Common myeloid progenitor, CD34-positive (primary cell): ENCODE measurements at regions not wholly inside any gene's neighbourhood (a gene's known extent, or its start where the extent isn't known, plus 50 kb on each side); places are given as distances from the start of the nearest gene placed in this dataset.

Experiments used
- CTCF ChIA-PET: fragments of 350-600 bp; sonication (Branson Sonifier 250); formaldehyde crosslinking; loops from one replicate; lab custom pipeline; 2021; ENCODE audit warnings: antibody characterized with exemption; lab: Charles Lee
- POLR2A ChIA-PET: fragments of 350-600 bp; sonication (Branson Sonifier 250); formaldehyde crosslinking; loops from one replicate; lab custom pipeline; 2021; ENCODE audit warnings: antibody characterized with exemption; lab: Charles Lee
- DNase-seq, 3 donors: peaks; one replicate each; pipeline versions ENCODE4 v3.0.0 to v3.0.0-alpha.2; 2013
- H3K27ac ChIP-seq, 2 experiments: 1 replicate in 1 of 2; 2 replicates in 1 of 2; pipeline ENCODE4 v1.7.0; 2013; ENCODE audit warnings: inconsistent platforms in 2 of 2, low read length in 2 of 2, mild to moderate bottlenecking in 2 of 2, low read depth in 1 of 2, moderate library complexity in 1 of 2; ENCODE audit not compliant: severe bottlenecking in 2 of 2, insufficient read depth in 1 of 2, poor library complexity in 1 of 2
- H3K27me3 ChIP-seq, 5 experiments: replicated peaks in 2 of 5; 1 replicate in 3 of 5; 2 replicates in 2 of 5; pipeline versions ENCODE4 v1.6.1 to v1.7.0; 2013; ENCODE audit warnings: low read length in 4 of 5, mild to moderate bottlenecking in 2 of 5, moderate library complexity in 2 of 5, inconsistent platforms in 1 of 5; ENCODE audit not compliant: insufficient read depth in 5 of 5, control insufficient read depth in 4 of 5
- H3K36me3 ChIP-seq, 4 experiments: 1 replicate in 2 of 4; 2 replicates in 2 of 4; pipeline versions ENCODE4 v1.6.1 to v1.7.0; 2013; ENCODE audit warnings: low read length in 3 of 4, control low read depth in 1 of 4, mild to moderate bottlenecking in 1 of 4; ENCODE audit not compliant: control insufficient read depth in 4 of 4, insufficient read depth in 4 of 4
- H3K4me1 ChIP-seq, 4 experiments: 1 replicate in 3 of 4; 2 replicates in 1 of 4; pipeline versions ENCODE4 v1.6.1 to v1.7.1; 2013; ENCODE audit warnings: low read length in 3 of 4, mild to moderate bottlenecking in 3 of 4, control low read depth in 1 of 4, inconsistent platforms in 1 of 4, moderate library complexity in 1 of 4; ENCODE audit not compliant: control insufficient read depth in 4 of 4, insufficient read depth in 4 of 4; ENCODE audit errors: control extremely low read depth in 1 of 4
- H3K4me3 ChIP-seq, 7 experiments: 1 replicate in 4 of 7; 2 replicates in 3 of 7; pipeline versions ENCODE4 v1.5.1 to v1.7.0; 2013; ENCODE audit warnings: mild to moderate bottlenecking in 7 of 7, low read length in 6 of 7, moderate library complexity in 6 of 7, inconsistent platforms in 2 of 7, low read depth in 2 of 7, control low read depth in 1 of 7; ENCODE audit not compliant: insufficient read depth in 4 of 7, control insufficient read depth in 1 of 7; ENCODE audit errors: extremely low read depth in 1 of 7
- H3K9me3 ChIP-seq, 5 experiments: 1 replicate in 4 of 5; 2 replicates in 1 of 5; pipeline versions ENCODE4 v1.6.1 to v1.7.1; 2013; ENCODE audit warnings: low read length in 4 of 5, mild to moderate bottlenecking in 2 of 5, inconsistent platforms in 1 of 5, low read depth in 1 of 5, moderate library complexity in 1 of 5; ENCODE audit not compliant: control insufficient read depth in 4 of 5, insufficient read depth in 2 of 5; ENCODE audit errors: control extremely low read depth in 1 of 5
- WGBS: methylation state at CpG from one replicate; pipeline ENCODE4 v1.1.5; 2013; ENCODE audit not compliant: insufficient coverage; 5-methylcytosine and 5-hydroxymethylcytosine counted together

DNA sequence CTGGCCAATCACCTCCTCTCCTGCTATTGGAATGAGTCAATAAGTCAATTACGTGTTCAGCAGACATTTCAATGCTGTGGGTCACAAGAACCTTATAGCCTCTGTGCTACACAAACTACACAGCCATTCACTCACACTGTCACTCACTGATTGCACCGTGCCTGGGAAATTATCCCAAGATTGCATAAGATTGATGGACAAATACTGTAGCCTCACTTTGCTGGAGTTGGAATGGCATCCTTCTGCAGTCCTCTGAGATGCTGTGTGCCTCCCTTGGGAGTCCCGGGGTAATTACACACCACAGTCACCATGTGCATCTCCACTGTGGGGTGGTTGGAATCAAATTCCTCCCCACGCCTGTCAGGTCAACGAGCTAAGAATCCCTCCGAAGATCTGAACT lies 358.7 kb upstream of the MGMT start:
- H3K4me1 ChIP-seq = peaks cover 0 to 10% (median under 1%) of the 10 kb centered on the region in 4 experiments
- no peak overlapping the region for H3K4me3 ChIP-seq
- DNase-seq = no peak
- ChIA-PET CTCF (interaction anchor here (1.0 kb wide), 1 partner anchor 17 kb away, joined by 4 read pairs; no protein-coding TSS in a partner anchor), POLR2A (no interaction called here)
- WGBS = 99% methylated on average over 5 of the region's 6 CpGs
- no peak overlapping the region for H3K27ac ChIP-seq
- H3K36me3 ChIP-seq = no peaks in the 10 kb centered on the region
- no peaks in the 10 kb centered on the region for H3K9me3 ChIP-seq
- H3K27me3 ChIP-seq = no peaks in the 10 kb centered on the region

DNA sequence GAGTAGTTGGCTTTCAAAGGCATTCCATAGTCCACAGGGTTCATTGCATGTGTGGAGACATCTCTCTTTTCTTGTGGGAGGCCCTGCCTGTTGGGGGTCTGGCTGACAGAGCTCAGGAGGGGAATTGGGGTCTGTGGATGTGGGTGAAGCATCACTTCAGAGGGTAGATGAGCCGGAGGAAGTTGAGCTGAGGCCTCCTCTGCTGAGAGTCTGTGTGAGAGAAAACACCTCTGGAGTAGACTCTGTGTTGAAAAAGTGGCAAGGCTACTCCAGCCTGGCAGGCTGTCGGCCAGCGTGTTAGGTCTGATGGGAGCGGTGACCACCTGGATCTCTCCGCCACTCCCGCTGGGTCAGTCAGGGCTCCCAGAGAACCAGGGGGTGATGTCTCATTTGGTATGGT lies 358.0 kb upstream of the MGMT start:
- 98% methylated on average over 6 of the region's 6 CpGs for WGBS
- DNase-seq = no peak
- Histone ChIP-seq H3K27ac (no peak overlapping the region), H3K4me3 (no peak overlapping the region), H3K36me3 (no peaks in the 10 kb centered on the region), H3K9me3 (no peaks in the 10 kb centered on the region), H3K4me1 (peaks cover 0 to 10% (median under 1%) of the 10 kb centered on the region in 4 experiments), H3K27me3 (no peaks in the 10 kb centered on the region)
- ChIA-PET POLR2A (no interaction called here), CTCF (interaction anchor here (1.0 kb wide), 1 partner anchor 17 kb away, joined by 4 read pairs; no protein-coding TSS in a partner anchor)

DNA sequence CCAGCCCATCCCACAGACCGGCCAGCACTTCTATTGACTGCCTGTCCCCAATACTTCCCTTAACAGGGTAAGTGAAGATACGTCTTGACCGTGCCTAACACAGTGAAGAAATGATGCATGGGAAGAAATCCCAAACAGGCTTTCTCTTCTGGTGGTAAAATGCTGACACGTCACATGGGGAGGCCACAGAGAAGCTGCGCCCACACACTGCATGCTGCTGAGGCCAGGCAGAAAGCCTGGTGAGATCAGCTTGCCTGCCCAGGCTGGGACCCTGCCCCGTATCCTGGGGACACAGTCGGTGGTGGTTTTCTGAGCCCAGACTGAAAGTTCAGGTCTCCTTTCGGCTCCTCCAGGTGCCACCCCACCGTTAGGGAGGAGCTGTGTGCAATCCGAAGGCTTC lies 356.3 kb upstream of the MGMT start:
- Histone ChIP-seq H3K27ac (no peak overlapping the region), H3K27me3 (no peaks in the 10 kb centered on the region), H3K4me1 (peaks cover 0 to 3% (median 0%) of the 10 kb centered on the region in 4 experiments), H3K36me3 (no peaks in the 10 kb centered on the region), H3K4me3 (no peak overlapping the region), H3K9me3 (no peaks in the 10 kb centered on the region)
- WGBS = 97% methylated on average over 9 of the region's 10 CpGs
- no peak for DNase-seq
- CTCF ChIA-PET = no interaction called here
- POLR2A ChIA-PET = no interaction called here

DNA sequence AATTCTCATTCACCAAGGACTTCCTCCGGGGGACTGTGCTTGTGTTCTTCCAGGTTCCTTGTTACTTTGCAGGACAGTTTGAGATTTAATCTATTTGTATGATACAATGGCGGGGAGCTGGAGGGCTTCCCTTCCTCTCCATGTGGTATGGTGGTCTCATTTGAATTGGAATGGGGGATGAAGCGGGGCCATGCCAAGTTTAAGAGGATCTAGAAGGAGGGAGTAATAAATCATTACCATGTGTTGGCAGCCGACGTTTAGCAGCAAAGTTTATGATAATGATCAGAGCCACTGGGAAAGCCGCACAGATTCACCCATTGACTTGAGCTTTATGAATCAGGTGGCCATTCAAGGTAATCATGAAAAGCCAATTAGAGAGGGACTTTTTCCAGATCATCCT lies 355.1 kb upstream of the MGMT start:
- Histone ChIP-seq H3K4me3 (no peak overlapping the region), H3K9me3 (no peaks in the 10 kb centered on the region), H3K36me3 (no peaks in the 10 kb centered on the region), H3K27me3 (no peaks in the 10 kb centered on the region), H3K4me1 (no peaks in the 10 kb centered on the region), H3K27ac (no peak overlapping the region)
- DNase-seq = no peak
- POLR2A ChIA-PET = no interaction called here
- WGBS = 28% methylated on average over 4 of the region's 6 CpGs
- CTCF ChIA-PET = no interaction called here

DNA sequence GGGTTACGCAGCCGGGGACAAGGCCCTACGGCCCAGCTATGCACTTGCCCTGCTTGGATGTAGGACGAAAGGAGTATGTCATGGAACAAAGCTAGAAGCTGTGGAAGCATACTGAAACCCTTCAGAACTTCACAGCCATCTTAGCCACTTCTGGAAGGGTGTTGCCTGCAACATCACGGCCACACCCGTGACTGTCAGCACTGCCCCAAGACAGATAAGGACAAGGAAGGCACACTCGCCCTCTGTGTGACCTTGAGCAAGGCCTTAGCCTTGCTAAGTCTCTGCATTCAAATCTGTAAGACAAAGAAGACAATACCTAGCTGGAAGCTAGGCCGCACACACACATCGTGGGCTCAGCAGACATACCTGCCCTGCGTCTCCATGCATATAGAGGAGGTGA lies 352.5 kb upstream of the MGMT start:
- Histone ChIP-seq H3K27ac (no peak overlapping the region), H3K27me3 (no peaks in the 10 kb centered on the region), H3K4me3 (no peak overlapping the region), H3K4me1 (no peaks in the 10 kb centered on the region), H3K9me3 (no peaks in the 10 kb centered on the region), H3K36me3 (no peaks in the 10 kb centered on the region)
- 98% methylated on average over 5 of the region's 10 CpGs for WGBS
- POLR2A ChIA-PET = interaction anchor here (0.6 kb wide), 1 partner anchor 32 kb away, joined by 3 read pairs; no protein-coding TSS in a partner anchor
- CTCF ChIA-PET = no interaction called here
- peak in 2 of 3 donors; percentile 11 to 54 for DNase-seq

DNA sequence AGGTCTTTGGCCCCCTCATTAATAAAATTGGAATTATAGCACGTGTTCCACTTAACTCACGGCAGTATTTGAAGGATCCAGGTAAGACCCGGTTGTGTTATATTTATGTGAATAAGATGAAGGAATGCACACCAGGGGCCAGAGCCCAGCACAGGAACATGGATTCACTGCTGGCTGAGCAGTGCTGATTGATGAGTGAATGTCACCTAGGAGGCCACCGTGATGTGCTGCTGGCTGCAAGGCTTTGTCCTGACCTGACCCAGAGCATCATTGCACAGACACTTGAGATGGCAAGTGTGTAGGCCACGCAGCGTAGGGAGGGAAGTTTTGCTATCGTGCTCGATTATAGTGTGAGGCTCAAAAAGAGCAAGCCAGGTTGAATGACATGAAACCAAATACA lies 350.7 kb upstream of the MGMT start:
- Histone ChIP-seq H3K27ac (no peak overlapping the region), H3K4me1 (no peaks in the 10 kb centered on the region), H3K9me3 (no peaks in the 10 kb centered on the region), H3K4me3 (no peak overlapping the region), H3K36me3 (no peaks in the 10 kb centered on the region), H3K27me3 (peaks cover 0 to 2% (median 0%) of the 10 kb centered on the region in 5 experiments)
- no peak for DNase-seq
- ChIA-PET CTCF (no interaction called here), POLR2A (no interaction called here)
- WGBS = 100% methylated on average over 7 of the region's 8 CpGs

DNA sequence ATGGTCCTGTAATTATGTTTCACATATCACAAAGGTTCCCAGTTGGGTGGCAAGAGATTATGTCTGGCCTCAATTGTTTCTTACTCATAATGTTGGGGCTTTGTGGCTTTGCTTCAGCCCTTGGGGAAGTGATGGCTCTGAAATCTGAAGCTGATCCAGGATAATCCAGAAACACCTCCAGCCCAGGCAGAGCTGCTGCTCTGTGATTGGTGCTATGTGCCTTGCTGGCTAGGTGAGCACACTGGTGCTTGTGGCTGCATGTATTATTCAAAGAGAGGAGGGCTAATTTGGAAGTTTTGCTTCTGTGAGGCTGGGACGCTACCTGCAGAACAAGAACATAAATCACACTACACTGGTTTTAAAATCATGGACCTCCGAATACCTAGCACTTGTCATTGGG lies 346.6 kb upstream of the MGMT start:
- ChIA-PET CTCF (no interaction called here), POLR2A (no interaction called here)
- DNase-seq = no peak
- no peaks in the 10 kb centered on the region for H3K4me1 ChIP-seq
- H3K27ac ChIP-seq = no peak overlapping the region
- WGBS = no CpG with 5 or more reads among the region's 2 CpGs
- H3K4me3 ChIP-seq = no peak overlapping the region
- H3K27me3 ChIP-seq = peaks cover 0 to 3% (median 0%) of the 10 kb centered on the region in 5 experiments
- H3K36me3 ChIP-seq = no peaks in the 10 kb centered on the region
- H3K9me3 ChIP-seq = no peaks in the 10 kb centered on the region
